H1 (cell line): ENCODE measurements at regions not wholly inside any gene's neighbourhood (a gene's known extent, or its start where the extent isn't known, plus 50 kb on each side); places are given as distances from the start of the nearest gene placed in this dataset.
A peak's percentile ranks its signal among the peaks of the same experiment; 100 is the strongest.

Source experiments
- CTCF ChIA-PET: fragments of 300-600 bp; sonication (Branson Sonifier 250); formaldehyde crosslinking; loops from one replicate; lab custom pipeline; 2021; ENCODE audit not compliant: partially characterized antibody; lab: Charles Lee
- POLR2A ChIA-PET: fragments of 300-600 bp; sonication (Branson Sonifier 250); formaldehyde crosslinking; loops from one replicate; lab custom pipeline; 2021; ENCODE audit warnings: inconsistent platforms; ENCODE audit not compliant: partially characterized antibody; lab: Charles Lee
- DNase-seq, 2 experiments: peaks; one replicate each; pipeline versions ENCODE4 v3.0.0 to v3.0.0-alpha.2; 2010 to 2022; ENCODE audit warnings: low spot score in 2 of 2, low read depth in 1 of 2, mixed read lengths in 1 of 2
- FAIRE-seq: peaks from 2 replicates; lab custom pipeline; 2011; peaks lifted over from hg19 to GRCh38; lab: Jason Lieb, UNC
- H2AFZ ChIP-seq: 2 replicates; pipeline ENCODE4 v1.8.1; 2012; ENCODE audit warnings: low read length, inconsistent platforms
- H2AK5ac ChIP-seq: 2 replicates; pipeline ENCODE4 v1.6.1; 2013; ENCODE audit warnings: low read depth, low read length
- H2BK120ac ChIP-seq: replicated peaks from 2 replicates; pipeline ENCODE3; 2013; ENCODE audit warnings: low read depth, low read length, inconsistent platforms
- H2BK12ac ChIP-seq: 2 replicates; pipeline ENCODE4 v1.6.1; 2013; ENCODE audit warnings: low read depth, low read length
- H2BK15ac ChIP-seq: 2 replicates; pipeline ENCODE4 v1.6.1; 2013; ENCODE audit warnings: low read length
- H2BK20ac ChIP-seq: 2 replicates; pipeline ENCODE4 v1.6.1; 2013; ENCODE audit warnings: low read length
- H2BK5ac ChIP-seq: 2 replicates; pipeline ENCODE4 v1.6.1; 2013; ENCODE audit warnings: low read depth, low read length
- H3K14ac ChIP-seq: 2 replicates; pipeline ENCODE4 v1.6.1; 2013; ENCODE audit warnings: inconsistent platforms; ENCODE audit not compliant: insufficient read length
- H3K18ac ChIP-seq: 2 replicates; pipeline ENCODE4 v1.6.1; 2013; ENCODE audit warnings: low read length; ENCODE audit errors: extremely low read depth
- H3K23ac ChIP-seq: 2 replicates; pipeline ENCODE4 v1.6.1; 2013; ENCODE audit warnings: inconsistent platforms; ENCODE audit not compliant: insufficient read length
- H3K23me2 ChIP-seq: 2 replicates; pipeline ENCODE4 v1.6.1; 2013; ENCODE audit warnings: low read depth, low read length
- H3K27ac ChIP-seq: 2 replicates; pipeline ENCODE4 v1.6.1; 2011; ENCODE audit warnings: low read depth, low read length, inconsistent platforms
- H3K27me3 ChIP-seq, 4 experiments: replicated peaks in 1 of 4; 1 replicate in 1 of 4; 2 replicates in 3 of 4; pipeline versions ENCODE4 v1.6.1 to v1.8.1; 2011 to 2013; ENCODE audit warnings: low read length in 3 of 4, mild to moderate bottlenecking in 3 of 4, inconsistent platforms in 2 of 4, mixed read lengths in 2 of 4, moderate library complexity in 1 of 4; ENCODE audit not compliant: control insufficient read depth in 3 of 4, insufficient read depth in 3 of 4; ENCODE audit errors: extremely low read depth in 1 of 4
- H3K36me3 ChIP-seq, 4 experiments: 2 replicates each; pipeline versions ENCODE4 v1.6.1 to v1.8.1; 2011 to 2013; ENCODE audit warnings: mild to moderate bottlenecking in 4 of 4, low read length in 3 of 4, moderate library complexity in 2 of 4, control low read depth in 1 of 4, inconsistent platforms in 1 of 4; ENCODE audit not compliant: insufficient read depth in 4 of 4, control insufficient read depth in 2 of 4
- H3K4ac ChIP-seq: replicated peaks from 2 replicates; pipeline ENCODE3; 2013; ENCODE audit warnings: low read length, low read depth, mixed read lengths, inconsistent platforms; ENCODE audit not compliant: insufficient read length
- H3K4me1 ChIP-seq, 4 experiments: replicated peaks in 1 of 4; 1 replicate in 1 of 4; 2 replicates in 3 of 4; pipeline versions ENCODE4 v1.6.1 to v1.8.1; 2011 to 2013; ENCODE audit warnings: low read length in 3 of 4, inconsistent platforms in 2 of 4, mixed read lengths in 1 of 4; ENCODE audit not compliant: insufficient read depth in 4 of 4, control insufficient read depth in 3 of 4
- H3K4me2 ChIP-seq, 2 experiments: 2 replicates each; pipeline versions ENCODE4 v1.6.1 to v1.8.1; 2011 to 2013; ENCODE audit warnings: low read depth in 2 of 2, low read length in 2 of 2, control low read depth in 1 of 2, inconsistent platforms in 1 of 2, mild to moderate bottlenecking in 1 of 2; ENCODE audit not compliant: insufficient read depth in 1 of 2
- H3K4me3 ChIP-seq, 4 experiments: fragments of 200-600, 300-600 bp in 1 of 4; sonication (generic), shearing (Covaris generic), sonication (Bioruptor Twin) in 1 of 4; 2 replicates each; pipeline versions ENCODE4 v1.5.1 to v1.8.1; 2011 to 2016; ENCODE audit warnings: low read length in 4 of 4, low read depth in 3 of 4, control low read depth in 2 of 4, inconsistent platforms in 2 of 4, mild to moderate bottlenecking in 2 of 4, mixed read lengths in 1 of 4, moderate library complexity in 1 of 4; ENCODE audit not compliant: insufficient read depth in 2 of 4; ENCODE audit errors: extremely low read depth in 1 of 4
- H3K56ac ChIP-seq: replicated peaks from 2 replicates; pipeline ENCODE3; 2013; ENCODE audit warnings: low read depth, mild to moderate bottlenecking, mixed read lengths, low read length, inconsistent platforms; ENCODE audit not compliant: insufficient read length
- H3K79me1 ChIP-seq: 2 replicates; pipeline ENCODE4 v1.6.1; 2013; ENCODE audit warnings: low read depth, low read length, control low read depth
- H3K79me2 ChIP-seq, 2 experiments: 2 replicates each; pipeline versions ENCODE4 v1.6.1 to v1.8.1; 2012 to 2013; ENCODE audit warnings: low read length in 2 of 2, mild to moderate bottlenecking in 2 of 2, inconsistent platforms in 1 of 2; ENCODE audit not compliant: insufficient read depth in 2 of 2, control insufficient read depth in 1 of 2
- H3K9ac ChIP-seq, 4 experiments: replicated peaks in 1 of 4; 1 replicate in 1 of 4; 2 replicates in 3 of 4; pipeline versions ENCODE4 v1.6.1 to v1.8.1; 2011 to 2013; ENCODE audit warnings: low read depth in 3 of 4, low read length in 3 of 4, control low read depth in 2 of 4, mild to moderate bottlenecking in 2 of 4, moderate library complexity in 2 of 4, inconsistent platforms in 1 of 4; ENCODE audit errors: extremely low read depth in 1 of 4
- H3K9me3 ChIP-seq, 2 experiments: 2 replicates each; pipeline versions ENCODE4 v1.6.1 to v1.8.1; 2012 to 2013; ENCODE audit warnings: mild to moderate bottlenecking in 2 of 2, moderate library complexity in 2 of 2, control low read depth in 1 of 2, inconsistent platforms in 1 of 2, low read depth in 1 of 2, low read length in 1 of 2, mixed read lengths in 1 of 2; ENCODE audit not compliant: insufficient read depth in 2 of 2
- H4K20me1 ChIP-seq, 2 experiments: replicated peaks in 1 of 2; 2 replicates each; pipeline versions ENCODE3 to v1.8.1; 2011 to 2013; ENCODE audit warnings: inconsistent platforms in 2 of 2, low read length in 2 of 2, mild to moderate bottlenecking in 1 of 2; ENCODE audit not compliant: insufficient read depth in 2 of 2, control insufficient read depth in 1 of 2
- H4K5ac ChIP-seq: 2 replicates; pipeline ENCODE4 v1.6.1; 2013; ENCODE audit warnings: low read length, low read depth, mixed read lengths, inconsistent platforms; ENCODE audit not compliant: insufficient read length
- H4K8ac ChIP-seq: 2 replicates; pipeline ENCODE4 v1.8.0; 2013; ENCODE audit warnings: mild to moderate bottlenecking, moderate library complexity, low read length, inconsistent platforms; ENCODE audit not compliant: insufficient read depth; ENCODE audit errors: extremely low read depth
- H4K91ac ChIP-seq: replicated peaks from 2 replicates; pipeline ENCODE3; 2013; ENCODE audit warnings: low read length, mixed read lengths, inconsistent platforms; ENCODE audit not compliant: insufficient read length
- CTBP2 ChIP-seq: IDR thresholded peaks from 2 replicates; pipeline ENCODE4 v1.7.0; 2011; ENCODE audit warnings: borderline replicate concordance, mild to moderate bottlenecking, moderate library complexity, mixed read lengths, low read length; ENCODE audit not compliant: insufficient read depth, insufficient read length
- FOSL1 ChIP-seq: IDR thresholded peaks from 2 replicates; pipeline ENCODE4 v1.6.1; 2011; ENCODE audit warnings: mild to moderate bottlenecking, low read depth, low read length, moderate library complexity; ENCODE audit not compliant: insufficient read depth
- KDM5A ChIP-seq: fragments of 200-600 bp; IDR thresholded peaks from 2 replicates; pipeline ENCODE4 v1.7.1; 2012; ENCODE audit warnings: mild to moderate bottlenecking, low read length, inconsistent platforms, mixed read lengths
- RAD21 ChIP-seq, 2 experiments: IDR thresholded peaks in 1 of 2; conservative IDR thresholded peaks in 1 of 2; 2 replicates each; pipeline ENCODE4 v1.6.1; 2011; ENCODE audit warnings: low read depth in 2 of 2, low read length in 2 of 2, improper control_type of control experiment in 1 of 2, inconsistent platforms in 1 of 2, mild to moderate bottlenecking in 1 of 2, moderate library complexity in 1 of 2
- SAP30 ChIP-seq: fragments of 300-600 bp; sonication (generic); IDR thresholded peaks from 2 replicates; pipeline ENCODE4 v1.7.1; 2012; ENCODE audit warnings: low read length, moderate library complexity, mild to moderate bottlenecking, inconsistent platforms; ENCODE audit not compliant: insufficient read depth, insufficient replicate concordance
- TBP ChIP-seq: IDR thresholded peaks from 2 replicates; pipeline ENCODE4 v1.6.1; 2011; ENCODE audit warnings: low read depth, low read length, improper control_type of control experiment
- ZNF274 ChIP-seq: IDR thresholded peaks from 2 replicates; pipeline ENCODE4 v1.7.0; 2012; ENCODE audit warnings: low read length, borderline replicate concordance; ENCODE audit errors: extremely low read depth
- WGBS, 2 experiments: shearing (Covaris generic) in 1 of 2; methylation state at CpG; one replicate each; pipeline versions ENCODE4 v1.1.6 to v1.1.7; 2013 to 2015; ENCODE audit warnings: low lambda C conversion rate in 2 of 2, mixed read lengths in 2 of 2, inconsistent platforms in 1 of 2, low coverage in 1 of 2, missing lambda C conversion rate in 1 of 2; ENCODE audit not compliant: insufficient replicate concordance in 2 of 2, insufficient coverage in 1 of 2, insufficient read length in 1 of 2; ENCODE audit errors: extremely low coverage in 1 of 2, missing lambda C conversion rate in 1 of 2; 5-methylcytosine and 5-hydroxymethylcytosine counted together

- no peak for TF ChIP-seq KDM5A
- no peak for TF ChIP-seq TBP
- TF ChIP-seq CTBP2 = no peak
- TF ChIP-seq RAD21 (IDR thresholded peaks at IDR 0.05 in 1 of 2, conservative IDR thresholded peaks at IDR 0.05 in 1 of 2; ENCODE audit: low read depth in 2 of 2, low read length in 2 of 2) = no peak
- TF ChIP-seq ZNF274 = no peak
- no peak for TF ChIP-seq FOSL1
- no peak for TF ChIP-seq SAP30
- H2BK5ac ChIP-seq = no peak overlapping the region
- POLR2A ChIA-PET = no interaction called here
Observed at GRCh38 chr1:29424266-29424665, 187.9 kb downstream of the PTPRU start.

More at GRCh38 chr1:29424266-29424665, 187.9 kb downstream of the PTPRU start:
- Histone ChIP-seq H3K4me1 (peaks cover 3 to 6% (median 5%) of the 10 kb centered on the region in 4 experiments; a peak in 4 of 7 replicates), H4K91ac (no peak overlapping the region), H3K9me3 (no peaks in the 10 kb centered on the region), H3K4me3 (no peak overlapping the region), H3K23me2 (no peaks in the 10 kb centered on the region), H3K18ac (no peak overlapping the region), H3K79me1 (no peaks in the 10 kb centered on the region), H3K36me3 (no peaks in the 10 kb centered on the region), H4K20me1 (no peaks in the 10 kb centered on the region), H2AK5ac (no peak overlapping the region), H3K9ac (no peak overlapping the region), H2BK12ac (0 out of 2 replicates have a peak overlapping the region, but pooled peaks have one; percentile 39), H3K4ac (no peak overlapping the region), H3K79me2 (no peaks in the 10 kb centered on the region), H3K27me3 (no peaks in the 10 kb centered on the region), H3K27ac (no peak overlapping the region), H4K5ac (no peak overlapping the region), H3K23ac (no peak overlapping the region), H2AFZ (peak overlapping the region; percentile 46; the same call in 1 of the 2 replicates), H2BK15ac (0 out of 2 replicates have a peak overlapping the region, but pooled peaks have one; percentile 37), H3K4me2 (no peak overlapping the region), H3K56ac (no peak overlapping the region), H2BK20ac (no peak overlapping the region), H4K8ac (no peak overlapping the region), H2BK120ac (no peak overlapping the region), H3K14ac (no peak overlapping the region)
- 73% methylated on average over 2 of the region's 2 CpGs; no CpG with 5 or more reads in 1 of the 2 experiments for WGBS, 2 experiments
- peak in 1 of 2 experiments; percentile 37 for DNase-seq
- FAIRE-seq = no peak
- CTCF ChIA-PET = interaction anchor here (1.0 to 3.5 kb wide), 5 partner anchors 8 to 38 kb away, joined by 3 to 21 read pairs (median 4); no protein-coding TSS in a partner anchor
